ENCODE measurements at regions not wholly inside any gene's neighbourhood (a gene's known extent, or its start where the extent isn't known, plus 50 kb on each side); places are given as distances from the start of the nearest gene placed in this dataset.

- TF ChIP-seq EZH2 (IDR thresholded peaks at IDR 0.05; ENCODE audit: borderline replicate concordance, low read depth, low read length, poor library complexity, severe bottlenecking) (no peak), CTCF (conservative IDR thresholded peaks at IDR 0.05; ENCODE audit: low read depth, low read length) (no peak)
Measured at GRCh38 chr15:75107516-75107907, 84.1 kb downstream of the PPCDC start.

Data from A673 (cell line).